Osteocyte (in vitro differentiated cells): ENCODE measurements at regions not wholly inside any gene's neighbourhood (a gene's known extent, or its start where the extent isn't known, plus 50 kb on each side); places are given as distances from the start of the nearest gene placed in this dataset.

Source experiments
- DNase-seq: peaks from one replicate; pipeline ENCODE4 v3.0.0; 2021; ENCODE audit warnings: mixed read lengths; ENCODE audit not compliant: unreplicated experiment; ENCODE audit errors: extremely low spot score
- H3K27ac Mint-ChIP-seq: one replicate; pipeline ENCODE4 v1.8.0; 2021; ENCODE audit warnings: mild to moderate bottlenecking, mixed read lengths; ENCODE audit not compliant: unreplicated experiment
- H3K27me3 Mint-ChIP-seq: one replicate; pipeline ENCODE4 v1.8.0; 2021; ENCODE audit warnings: mixed read lengths; ENCODE audit not compliant: unreplicated experiment
- H3K36me3 Mint-ChIP-seq: one replicate; pipeline ENCODE4 v1.8.0; 2021; ENCODE audit warnings: mixed read lengths; ENCODE audit not compliant: unreplicated experiment
- H3K4me1 Mint-ChIP-seq: one replicate; pipeline ENCODE4 v1.8.0; 2021; ENCODE audit warnings: mixed read lengths; ENCODE audit not compliant: unreplicated experiment
- H3K4me3 Mint-ChIP-seq: one replicate; pipeline ENCODE4 v1.8.0; 2021; ENCODE audit warnings: mild to moderate bottlenecking, moderate library complexity, mixed read lengths; ENCODE audit not compliant: unreplicated experiment
- H3K9me3 Mint-ChIP-seq: one replicate; pipeline ENCODE4 v1.8.0; 2021; ENCODE audit warnings: mixed read lengths; ENCODE audit not compliant: unreplicated experiment
- TF ChIP-seq, protein P1 (sequence below): fragments of 200-600 bp; sonication (generic); IDR thresholded peaks from 2 replicates; pipeline ENCODE4 v1.5.0; 2021; ENCODE audit warnings: antibody characterized with exemption, mild to moderate bottlenecking, moderate library complexity

DNA sequence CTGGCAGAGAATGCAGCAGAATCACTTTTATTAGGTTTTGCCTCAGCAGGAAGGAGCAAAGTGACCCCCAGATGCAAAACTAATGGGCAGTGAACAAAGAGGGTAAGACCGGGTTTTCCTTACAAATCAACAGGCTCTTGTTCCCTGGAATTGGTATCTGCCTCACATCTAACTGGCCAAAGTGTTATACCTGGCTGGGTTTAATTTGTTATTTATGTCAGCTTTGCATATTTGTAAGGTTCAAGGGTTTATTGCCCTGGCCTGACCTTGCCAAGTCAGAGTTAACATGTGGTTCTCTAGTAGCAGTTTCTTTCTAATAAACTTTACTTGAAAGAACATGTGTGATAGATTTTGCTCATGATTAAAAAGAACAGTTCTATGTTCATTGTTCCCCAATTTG is 431.7 kb upstream of the NR2F2 start:
- H3K27ac Mint-ChIP-seq: no peak overlapping the region
- no peak for DNase-seq
- H3K4me1 Mint-ChIP-seq: peaks cover 31% of the 10 kb centered on the region
- H3K4me3 Mint-ChIP-seq: no peak overlapping the region
- no peaks in the 10 kb centered on the region for H3K36me3 Mint-ChIP-seq
- TF ChIP-seq, protein P1, sequence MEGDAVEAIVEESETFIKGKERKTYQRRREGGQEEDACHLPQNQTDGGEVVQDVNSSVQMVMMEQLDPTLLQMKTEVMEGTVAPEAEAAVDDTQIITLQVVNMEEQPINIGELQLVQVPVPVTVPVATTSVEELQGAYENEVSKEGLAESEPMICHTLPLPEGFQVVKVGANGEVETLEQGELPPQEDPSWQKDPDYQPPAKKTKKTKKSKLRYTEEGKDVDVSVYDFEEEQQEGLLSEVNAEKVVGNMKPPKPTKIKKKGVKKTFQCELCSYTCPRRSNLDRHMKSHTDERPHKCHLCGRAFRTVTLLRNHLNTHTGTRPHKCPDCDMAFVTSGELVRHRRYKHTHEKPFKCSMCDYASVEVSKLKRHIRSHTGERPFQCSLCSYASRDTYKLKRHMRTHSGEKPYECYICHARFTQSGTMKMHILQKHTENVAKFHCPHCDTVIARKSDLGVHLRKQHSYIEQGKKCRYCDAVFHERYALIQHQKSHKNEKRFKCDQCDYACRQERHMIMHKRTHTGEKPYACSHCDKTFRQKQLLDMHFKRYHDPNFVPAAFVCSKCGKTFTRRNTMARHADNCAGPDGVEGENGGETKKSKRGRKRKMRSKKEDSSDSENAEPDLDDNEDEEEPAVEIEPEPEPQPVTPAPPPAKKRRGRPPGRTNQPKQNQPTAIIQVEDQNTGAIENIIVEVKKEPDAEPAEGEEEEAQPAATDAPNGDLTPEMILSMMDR: no peak
- no peaks in the 10 kb centered on the region for H3K27me3 Mint-ChIP-seq
- no peaks in the 10 kb centered on the region for H3K9me3 Mint-ChIP-seq

DNA sequence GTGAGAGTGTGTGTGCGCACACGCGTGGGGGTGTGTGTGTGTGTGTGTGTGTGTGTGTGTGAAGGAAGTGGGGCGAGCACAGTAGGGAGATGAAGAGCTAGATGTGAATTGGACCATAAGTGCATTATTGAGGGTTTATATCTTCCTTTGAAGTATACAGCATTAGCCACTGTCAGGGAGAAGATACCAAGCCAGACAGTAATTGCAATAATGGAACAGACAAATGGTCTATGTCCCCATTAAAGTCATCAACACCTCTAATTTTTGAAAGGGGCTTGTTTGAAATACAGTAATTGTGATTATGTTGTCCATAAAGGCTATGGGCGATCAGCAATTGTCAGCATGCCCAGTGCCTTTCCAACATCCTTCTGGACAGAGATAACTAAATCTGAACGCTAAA is 429.2 kb upstream of the NR2F2 start:
- DNase-seq: no peak
- peaks cover 7% of the 10 kb centered on the region for H3K4me1 Mint-ChIP-seq
- H3K27ac Mint-ChIP-seq: no peak overlapping the region
- TF ChIP-seq, protein P1: no peak
- no peak overlapping the region for H3K4me3 Mint-ChIP-seq
- H3K36me3 Mint-ChIP-seq: no peaks in the 10 kb centered on the region
- no peaks in the 10 kb centered on the region for H3K27me3 Mint-ChIP-seq
- no peaks in the 10 kb centered on the region for H3K9me3 Mint-ChIP-seq

DNA sequence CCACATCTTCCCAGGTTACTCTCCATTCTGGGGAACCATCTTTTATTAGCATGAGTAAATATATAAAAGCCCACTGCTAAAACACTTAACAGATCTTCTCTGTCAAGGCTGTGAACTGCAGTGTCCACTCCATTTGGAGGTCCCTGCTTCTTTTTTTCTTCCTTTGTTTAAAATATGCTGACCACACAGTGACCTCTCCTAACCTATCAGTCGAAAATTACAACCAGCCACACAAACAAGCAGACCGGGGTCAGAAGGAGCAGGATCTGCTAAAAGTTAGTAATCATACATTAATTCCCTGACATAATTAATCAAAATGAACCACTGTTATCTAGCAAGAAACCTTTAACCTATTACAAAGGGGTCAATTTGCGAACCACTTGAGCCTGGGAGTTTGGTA is 427.9 kb upstream of the NR2F2 start:
- TF ChIP-seq, protein P1: no peak

DNA sequence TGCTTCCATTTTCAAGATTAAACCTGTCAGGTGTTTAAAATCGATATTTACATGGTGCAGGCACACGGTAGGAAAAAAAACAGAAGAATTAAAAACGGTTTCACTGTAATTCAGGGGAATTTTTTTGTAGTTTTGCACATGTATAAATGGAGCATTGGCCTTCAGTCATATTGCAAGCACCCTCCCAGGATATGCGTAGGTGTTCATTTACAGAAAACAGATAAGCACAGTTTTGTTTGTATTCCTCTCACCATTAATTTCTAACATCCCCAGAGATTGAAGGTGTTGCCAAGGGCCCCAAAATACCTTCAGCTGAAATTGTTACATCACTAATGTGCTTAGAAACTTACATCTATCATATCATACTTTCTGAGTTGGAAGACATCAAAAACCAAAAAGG is 427.1 kb upstream of the NR2F2 start:
- Mint-ChIP-seq H3K27me3 (no peaks in the 10 kb centered on the region), H3K36me3 (no peaks in the 10 kb centered on the region), H3K9me3 (no peaks in the 10 kb centered on the region), H3K4me1 (peaks cover 4% of the 10 kb centered on the region), H3K4me3 (no peak overlapping the region), H3K27ac (no peak overlapping the region)
- DNase-seq: no peak
- TF ChIP-seq, protein P1: no peak

More for the DNA sequence above, 427.9 kb upstream of the NR2F2 start:
- no peak overlapping the region for H3K4me3 Mint-ChIP-seq
- DNase-seq: no peak
- H3K4me1 Mint-ChIP-seq: peaks cover 7% of the 10 kb centered on the region
- H3K9me3 Mint-ChIP-seq: no peaks in the 10 kb centered on the region
- no peak overlapping the region for H3K27ac Mint-ChIP-seq
- H3K27me3 Mint-ChIP-seq: no peaks in the 10 kb centered on the region
- no peaks in the 10 kb centered on the region for H3K36me3 Mint-ChIP-seq

DNA sequence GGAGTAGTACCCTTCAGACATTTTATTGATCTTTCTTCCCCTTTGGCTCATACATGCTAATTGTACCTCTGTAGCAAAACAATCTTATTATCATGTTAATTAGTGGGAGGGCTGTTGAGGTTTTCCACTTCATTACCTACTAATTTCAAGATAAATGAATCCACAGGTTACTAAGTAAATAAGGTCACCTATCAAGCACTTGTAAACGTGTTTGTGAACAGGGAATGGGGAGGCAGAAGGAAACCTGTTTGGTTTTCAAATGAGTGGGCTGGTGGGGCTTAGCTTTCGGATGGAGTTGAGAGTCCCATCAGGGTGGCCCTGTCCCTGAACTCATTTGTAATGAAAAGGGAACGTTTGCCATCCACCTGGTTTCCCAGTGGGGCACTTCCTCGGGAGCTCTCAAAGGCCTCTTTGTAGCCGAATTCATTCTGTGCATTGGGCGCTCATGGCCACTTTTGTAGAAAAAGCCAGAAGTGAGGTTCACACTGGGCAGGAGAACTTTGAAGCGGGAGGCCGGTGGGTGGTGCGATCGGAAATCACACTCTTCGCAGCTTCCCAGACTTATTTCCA is 419.8 kb upstream of the NR2F2 start:
- no peaks in the 10 kb centered on the region for H3K27me3 Mint-ChIP-seq
- no peak overlapping the region for H3K27ac Mint-ChIP-seq
- H3K4me3 Mint-ChIP-seq: no peak overlapping the region
- H3K4me1 Mint-ChIP-seq: peaks cover 13% of the 10 kb centered on the region
- DNase-seq: no peak
- no peaks in the 10 kb centered on the region for H3K9me3 Mint-ChIP-seq
- TF ChIP-seq, protein P1: no peak
- no peaks in the 10 kb centered on the region for H3K36me3 Mint-ChIP-seq
